Activated T-cell treated with anti-CD3 and anti-CD28 coated beads for 48 hours (primary cell): ENCODE measurements at regions not wholly inside any gene's neighbourhood (a gene's known extent, or its start where the extent isn't known, plus 50 kb on each side); places are given as distances from the start of the nearest gene placed in this dataset.
"Not testable (repeated sequence)": the region's sequence is repeated elsewhere in the genome, so short reads cannot be mapped to it uniquely, and the experiment has no call there.

Source experiments
- DNase-seq: peaks from one replicate; pipeline ENCODE4 v3.0.0-alpha.2; 2020; ENCODE audit warnings: low read depth

GRCh38 chrX:20715176-20715575 lies 448.5 kb upstream of the RPS6KA3 start:
- DNase-seq: no peak

- DNase-seq: no peak
Measured at GRCh38 chrX:20712811-20713210, 446.1 kb upstream of the RPS6KA3 start.

GRCh38 chrX:20711366-20711765 lies 444.7 kb upstream of the RPS6KA3 start:
- no peak for DNase-seq

- no peak for DNase-seq
Measured at GRCh38 chrX:20693078-20693477, 426.4 kb upstream of the RPS6KA3 start.

- no peak for DNase-seq
Measured at GRCh38 chrX:20686256-20686655, 419.5 kb upstream of the RPS6KA3 start.

- DNase-seq: no peak
Measured at GRCh38 chrX:20685652-20686051, 418.9 kb upstream of the RPS6KA3 start.

GRCh38 chrX:20681683-20682082 lies 415.0 kb upstream of the RPS6KA3 start:
- no peak for DNase-seq

GRCh38 chrX:20680998-20681397 lies 414.3 kb upstream of the RPS6KA3 start:
- DNase-seq: no peak

GRCh38 chrX:20672476-20672875 lies 405.8 kb upstream of the RPS6KA3 start:
- DNase-seq: no peak

GRCh38 chrX:20671746-20672145 lies 405.0 kb upstream of the RPS6KA3 start:
- not testable (repeated sequence) for DNase-seq

- DNase-seq: no peak
Measured at GRCh38 chrX:20670611-20671010, 403.9 kb upstream of the RPS6KA3 start.

GRCh38 chrX:20668550-20668949 lies 401.8 kb upstream of the RPS6KA3 start:
- DNase-seq: no peak

- DNase-seq: no peak
Measured at GRCh38 chrX:20666331-20666730, 399.6 kb upstream of the RPS6KA3 start.

GRCh38 chrX:20665481-20665880 lies 398.8 kb upstream of the RPS6KA3 start:
- no peak for DNase-seq

GRCh38 chrX:20664774-20665173 lies 398.1 kb upstream of the RPS6KA3 start:
- DNase-seq: no peak

GRCh38 chrX:20664131-20664530 lies 397.4 kb upstream of the RPS6KA3 start:
- no peak for DNase-seq

GRCh38 chrX:20663336-20663735 lies 396.6 kb upstream of the RPS6KA3 start:
- no peak for DNase-seq

- no peak for DNase-seq
Measured at GRCh38 chrX:20656721-20657120, 390.0 kb upstream of the RPS6KA3 start.

GRCh38 chrX:20654596-20655106 lies 387.9 kb upstream of the RPS6KA3 start:
- DNase-seq: no peak

GRCh38 chrX:20653070-20653469 lies 386.4 kb upstream of the RPS6KA3 start:
- DNase-seq: no peak

- DNase-seq: no peak
Measured at GRCh38 chrX:20641954-20642353, 375.2 kb upstream of the RPS6KA3 start.

- DNase-seq: no peak
Measured at GRCh38 chrX:20639115-20639514, 372.4 kb upstream of the RPS6KA3 start.

- no peak for DNase-seq
Measured at GRCh38 chrX:20637351-20637750, 370.6 kb upstream of the RPS6KA3 start.

GRCh38 chrX:20633451-20633850 lies 366.7 kb upstream of the RPS6KA3 start:
- DNase-seq: no peak

- no peak for DNase-seq
Measured at GRCh38 chrX:20623448-20623847, 356.7 kb upstream of the RPS6KA3 start.
